GM21619 (cell line): ENCODE measurements at regions not wholly inside any gene's neighbourhood (a gene's known extent, or its start where the extent isn't known, plus 50 kb on each side); places are given as distances from the start of the nearest gene placed in this dataset.

Experiments used
- ATAC-seq: cut with Tn5 transposase; IDR thresholded peaks from one replicate; pipeline ENCODE4 v1.9.1; 2021; ENCODE audit not compliant: unreplicated experiment

DNA sequence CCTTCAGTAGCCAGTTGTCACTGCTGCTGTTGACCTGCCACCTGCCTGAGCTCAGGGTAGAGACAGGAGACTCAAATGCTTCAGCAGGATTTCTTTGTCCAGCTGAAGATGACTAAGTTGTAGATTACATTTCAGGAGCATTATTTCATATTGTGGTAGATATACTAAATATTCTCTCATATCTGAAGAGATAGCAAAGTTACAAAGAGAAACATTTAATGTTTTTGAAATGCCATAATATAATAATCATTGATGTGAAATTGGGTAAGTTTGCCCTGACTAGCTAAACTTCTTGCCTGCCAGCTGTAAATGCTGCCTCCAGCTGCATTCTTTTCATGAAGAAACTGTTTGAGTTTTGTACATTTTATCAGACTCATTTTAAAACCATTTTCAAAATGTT is 247.6 kb upstream of the CNKSR2 start:
- ATAC-seq = no peak

DNA sequence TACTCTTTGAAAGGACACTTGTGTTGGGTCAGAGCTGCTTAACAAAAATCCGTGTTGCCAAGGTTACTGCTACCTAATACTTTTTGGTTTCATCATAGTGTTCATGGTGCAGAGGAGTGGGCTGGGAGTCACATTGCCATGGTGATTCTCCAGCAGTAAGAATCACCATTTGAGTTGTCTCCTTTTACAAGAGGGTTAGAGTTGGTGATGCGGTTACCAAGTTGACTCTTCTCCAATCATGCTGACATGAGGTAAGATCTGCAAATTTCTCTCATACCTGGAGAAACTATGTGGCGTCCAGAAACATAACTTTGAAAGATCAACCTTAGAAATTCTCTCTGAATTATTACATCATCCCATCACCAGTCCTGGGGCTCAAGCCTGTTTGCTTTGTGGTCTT is 242.9 kb upstream of the CNKSR2 start:
- no peak for ATAC-seq

DNA sequence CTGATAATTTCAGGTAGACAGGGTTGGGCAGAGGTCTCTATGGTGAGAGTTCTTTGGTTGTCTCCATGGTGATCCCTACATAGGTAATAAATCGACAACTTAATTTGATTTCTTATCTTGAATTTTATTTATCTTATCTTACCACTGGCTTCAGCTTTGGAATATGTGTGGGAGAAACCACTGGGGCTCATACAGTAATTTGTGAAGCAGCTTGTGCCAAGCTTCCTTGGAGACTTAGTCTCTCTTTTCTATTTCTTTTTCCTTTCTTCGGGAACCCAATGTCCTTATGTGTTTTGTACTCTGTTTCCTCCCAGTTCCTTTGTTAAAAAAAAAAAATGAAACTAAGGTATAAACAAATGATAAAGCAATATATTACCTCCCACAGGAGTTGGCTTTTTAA is 242.4 kb upstream of the CNKSR2 start:
- no peak for ATAC-seq

DNA sequence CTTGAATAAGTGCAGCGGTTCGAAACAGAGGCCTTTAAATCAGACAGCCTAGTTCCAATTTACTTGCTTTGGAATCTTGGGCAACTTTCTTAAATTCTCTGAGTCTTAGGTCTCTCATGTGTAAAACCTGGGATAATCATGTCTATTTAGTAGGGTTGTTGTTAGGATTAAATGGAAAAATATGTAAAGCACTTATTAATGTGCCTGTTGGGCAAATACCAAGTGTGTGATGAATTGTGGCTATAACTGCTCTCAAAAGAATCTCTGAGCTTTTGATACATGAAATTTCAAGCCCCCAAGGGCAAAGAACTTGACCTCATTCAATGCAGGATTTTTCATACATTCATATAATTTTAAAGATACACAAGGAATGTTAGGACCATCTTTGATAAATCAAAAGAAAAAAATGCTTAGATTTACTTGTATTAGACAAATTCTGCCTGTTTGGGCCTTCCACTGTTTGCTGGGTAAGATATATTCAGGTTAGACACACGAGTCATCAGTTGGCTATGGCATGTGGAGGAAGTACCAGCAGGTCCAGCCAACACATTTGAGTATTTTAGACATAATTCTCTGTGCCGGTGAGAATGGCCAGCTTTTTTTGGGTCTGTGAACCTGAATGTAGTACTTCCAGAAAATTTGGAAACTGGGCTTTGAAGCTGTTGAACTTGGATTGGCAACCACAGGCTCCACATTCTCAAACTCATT is 241.4 kb upstream of the CNKSR2 start:
- ATAC-seq = no peak

DNA sequence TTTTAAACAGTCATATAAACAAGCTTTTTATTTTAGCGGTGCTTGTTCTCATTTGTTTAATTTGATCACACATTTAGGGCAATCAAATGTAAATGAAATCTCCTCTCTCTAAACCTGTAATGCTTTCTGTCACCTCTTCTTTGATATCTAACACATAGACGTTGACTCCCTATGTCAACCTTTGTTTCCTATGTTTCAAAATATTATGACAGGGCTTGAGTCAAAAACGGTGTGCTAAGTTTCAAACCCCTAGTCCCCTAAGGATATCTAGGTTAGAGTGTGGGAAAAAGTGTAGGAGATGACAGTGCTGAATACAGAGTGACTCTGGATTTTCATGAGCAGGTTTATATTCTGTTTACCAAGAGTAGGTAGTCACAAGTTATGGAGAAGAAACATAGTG is 224.0 kb upstream of the CNKSR2 start:
- ATAC-seq = no peak

DNA sequence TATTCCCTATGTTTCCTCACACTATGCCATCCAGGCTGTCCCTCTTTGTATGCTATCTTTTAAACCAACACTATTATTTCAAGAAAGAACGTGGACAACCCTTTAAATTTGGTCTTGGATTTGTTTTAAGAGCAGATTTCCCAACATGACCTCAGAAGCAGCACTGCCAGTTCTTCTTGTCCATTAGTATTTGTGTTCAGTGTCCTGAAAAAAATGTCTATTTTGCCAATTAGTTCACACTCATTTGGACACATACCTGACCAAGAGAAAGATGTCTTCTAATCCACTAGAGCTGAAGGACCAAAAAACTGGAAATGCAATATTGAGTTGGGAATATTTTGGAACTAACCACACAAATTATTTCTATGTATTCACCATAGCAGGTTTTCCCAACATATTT is 223.2 kb upstream of the CNKSR2 start:
- ATAC-seq = no peak

DNA sequence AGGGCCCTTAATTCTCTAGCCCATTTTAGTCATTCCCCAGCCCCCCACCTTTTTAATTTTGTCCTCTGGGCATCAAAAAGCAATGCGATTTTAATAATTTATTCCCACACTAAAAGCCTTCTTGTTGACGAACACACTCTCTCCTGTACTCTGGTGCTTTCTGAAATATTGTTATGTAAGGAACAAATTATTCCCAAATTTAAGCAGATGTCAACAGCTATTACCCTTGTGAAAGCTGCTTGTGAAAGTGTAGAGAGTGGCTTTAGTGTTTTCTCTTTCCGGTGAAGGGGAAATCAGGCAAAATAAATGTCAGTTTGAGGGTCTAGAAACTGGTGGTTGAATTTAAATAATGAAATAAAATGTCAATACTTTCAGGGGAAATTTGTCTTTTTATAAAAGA is 221.2 kb upstream of the CNKSR2 start:
- no peak for ATAC-seq

DNA sequence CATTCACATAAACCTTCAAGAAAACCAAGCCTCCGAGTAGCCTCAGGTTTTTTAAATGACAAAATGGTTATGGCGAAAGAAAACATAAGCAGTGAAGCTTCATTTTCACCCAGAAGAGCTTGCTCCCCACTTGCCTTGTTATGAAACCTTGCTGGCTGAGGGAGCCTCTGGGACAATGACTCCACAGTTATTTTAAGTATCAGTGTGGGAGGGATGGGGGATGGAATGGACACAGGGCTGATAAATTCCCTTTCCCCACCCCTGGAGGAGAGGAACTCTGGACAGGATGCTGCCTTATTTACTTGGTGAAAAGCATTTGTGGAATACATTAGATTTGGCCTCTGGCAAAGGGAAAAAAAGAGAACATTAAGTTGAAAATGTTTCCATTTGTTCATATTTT is 220.7 kb upstream of the CNKSR2 start:
- ATAC-seq = no peak

DNA sequence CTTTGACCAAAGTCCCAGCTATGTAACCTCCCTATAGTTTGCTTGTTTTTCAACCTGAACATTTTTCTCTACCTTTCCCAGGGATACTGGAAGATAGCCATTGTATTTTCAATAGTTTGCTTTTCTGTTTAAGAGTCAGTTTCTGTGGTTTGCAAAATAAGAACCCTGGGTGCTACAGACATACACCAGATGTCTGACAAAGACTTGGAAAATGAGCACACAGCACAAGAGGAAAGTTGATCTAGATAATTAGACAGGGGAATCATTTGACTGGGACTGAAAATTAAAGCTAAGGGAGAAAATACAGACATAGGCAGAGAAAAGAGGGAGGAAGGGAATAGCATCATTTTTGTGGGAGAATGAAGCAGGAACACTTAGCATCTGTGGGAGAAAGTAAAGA is 218.3 kb upstream of the CNKSR2 start:
- ATAC-seq = no peak

DNA sequence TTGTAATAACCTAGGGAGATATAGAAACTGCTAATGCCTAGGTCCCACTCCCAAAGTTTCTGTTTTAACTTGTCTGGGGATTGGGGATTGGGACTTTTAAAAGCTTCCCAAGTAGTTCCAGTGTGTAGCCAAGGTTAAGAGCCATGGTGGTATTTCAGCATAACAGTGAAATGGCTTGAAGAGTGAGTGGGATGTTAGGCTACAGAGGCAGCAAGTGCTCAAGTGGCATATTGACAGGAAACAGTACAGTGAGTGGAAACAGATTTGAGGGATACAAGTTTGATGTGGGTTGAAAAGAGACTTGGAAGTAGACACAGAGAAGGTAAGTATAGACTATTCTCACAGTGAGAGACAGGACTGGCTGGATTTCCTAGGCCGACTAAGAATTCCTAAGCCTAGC is 217.6 kb upstream of the CNKSR2 start:
- ATAC-seq = no peak

DNA sequence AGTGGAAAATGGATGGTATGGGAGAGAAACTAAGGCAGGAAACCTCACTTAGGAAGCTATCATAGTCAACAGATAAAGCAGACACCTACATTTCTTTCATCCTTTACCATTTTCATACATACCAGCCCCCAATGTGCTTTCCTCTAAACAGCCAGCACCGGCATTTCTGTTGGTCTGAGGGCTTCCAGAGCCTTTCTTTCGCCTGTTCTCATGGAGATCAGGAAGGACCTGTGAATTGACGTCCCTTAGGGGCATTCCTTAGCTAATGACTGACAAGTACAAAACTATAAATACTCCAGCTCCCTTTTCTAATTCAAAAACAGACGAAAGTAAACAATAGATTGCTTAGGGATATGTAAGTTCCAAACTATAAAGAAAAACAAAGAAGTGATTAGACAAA is 215.5 kb upstream of the CNKSR2 start:
- no peak for ATAC-seq

DNA sequence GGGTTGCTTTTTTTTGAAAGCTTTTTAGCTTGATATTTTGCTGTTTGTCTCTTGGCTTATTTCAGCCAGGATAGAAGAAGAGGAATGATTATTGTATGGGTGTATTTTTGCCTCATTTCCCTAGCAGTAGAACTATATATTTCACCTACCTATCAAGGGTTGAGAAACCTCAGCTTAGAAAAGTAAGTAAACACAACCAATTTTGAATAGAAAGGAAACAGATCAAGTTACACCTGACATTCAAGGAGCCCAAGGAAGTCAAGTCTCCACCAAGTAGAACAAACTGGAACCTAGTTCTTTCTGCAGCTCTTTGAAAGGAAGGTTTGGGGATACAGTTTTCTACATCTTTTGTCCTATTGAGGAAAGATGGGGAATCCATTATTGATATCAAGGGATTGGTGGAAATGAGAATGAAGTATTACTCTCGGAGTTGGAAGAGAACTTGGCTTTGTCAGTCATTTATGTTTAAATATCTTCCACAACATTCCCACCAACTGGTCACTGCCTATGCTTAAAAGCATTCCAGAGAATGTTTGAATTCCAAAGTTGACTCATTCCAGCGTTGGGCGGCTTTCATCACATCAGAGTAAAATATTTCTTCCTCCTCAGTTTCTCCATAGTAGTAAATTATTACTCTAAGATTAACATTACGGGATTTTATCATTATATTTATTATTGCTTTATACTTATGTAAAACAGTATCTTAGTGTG is 207.8 kb upstream of the CNKSR2 start:
- no peak for ATAC-seq

DNA sequence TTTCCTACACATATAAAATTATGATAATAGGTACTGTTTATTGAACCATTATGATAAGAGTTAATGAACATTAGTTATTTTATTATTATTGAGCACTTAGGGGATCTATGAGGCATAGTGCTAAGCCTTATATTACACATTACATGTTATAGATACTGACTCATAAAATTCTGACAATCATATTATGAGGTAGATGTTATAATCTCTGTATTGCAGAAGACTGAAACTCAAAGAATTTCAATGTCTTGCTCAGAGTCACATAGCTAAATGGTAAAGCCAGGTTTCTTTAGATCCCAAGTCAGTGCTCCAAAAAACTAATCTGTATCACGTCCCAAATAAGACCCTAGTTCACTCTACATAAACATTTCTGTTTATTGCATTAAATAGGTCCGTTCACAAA is 207.2 kb upstream of the CNKSR2 start:
- no peak for ATAC-seq

DNA sequence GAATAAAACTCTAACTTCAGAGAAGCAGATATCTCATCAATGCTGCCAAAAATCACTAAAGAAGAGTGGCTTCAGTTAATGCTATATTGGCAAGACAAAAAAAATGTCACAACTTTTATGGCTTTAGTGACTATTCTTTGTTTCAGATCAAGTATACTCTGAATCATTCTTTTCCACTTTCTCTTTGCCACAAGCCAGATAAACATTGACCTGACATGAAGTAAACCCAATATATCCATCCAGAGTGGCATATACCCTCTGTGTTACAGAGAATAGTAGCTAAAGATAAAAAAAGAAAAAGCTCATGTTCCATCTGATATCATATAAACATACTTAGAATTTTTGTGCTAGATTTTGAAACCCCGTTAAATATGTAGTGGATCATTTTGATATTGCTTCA is 206.7 kb upstream of the CNKSR2 start:
- no peak for ATAC-seq

DNA sequence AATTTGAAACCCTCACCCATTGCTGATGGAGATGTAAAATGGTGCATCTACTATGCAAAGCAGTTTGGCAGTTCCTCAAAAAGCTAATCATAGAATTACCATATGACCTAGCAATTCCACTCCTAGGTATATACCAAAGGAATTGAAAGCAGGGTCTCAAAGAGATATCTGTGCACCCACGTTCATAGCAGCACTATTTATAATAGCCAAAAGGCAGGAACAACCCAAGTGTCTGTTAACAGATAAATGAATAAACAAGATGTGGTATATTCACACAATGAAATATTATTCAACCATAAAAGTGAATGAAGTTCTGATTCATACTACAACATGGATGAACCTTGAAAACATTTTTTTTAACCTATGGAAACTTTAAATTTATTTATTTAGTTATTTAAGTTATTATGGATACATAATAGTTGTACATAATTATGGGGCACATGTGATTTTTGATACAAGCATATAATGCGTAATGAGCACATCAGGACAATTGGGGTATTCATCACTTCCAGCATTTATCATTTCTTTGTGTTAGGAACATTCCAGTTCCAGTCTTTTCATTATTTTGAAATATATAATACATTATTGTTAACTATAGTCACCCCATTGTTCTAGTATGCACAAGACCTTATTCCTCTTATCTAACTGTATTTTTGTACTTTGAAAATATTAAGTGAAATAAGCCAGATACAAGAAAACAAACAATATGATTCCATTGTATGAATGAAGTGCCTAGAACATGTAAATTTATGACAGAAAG is 205.6 kb upstream of the CNKSR2 start:
- no peak for ATAC-seq

DNA sequence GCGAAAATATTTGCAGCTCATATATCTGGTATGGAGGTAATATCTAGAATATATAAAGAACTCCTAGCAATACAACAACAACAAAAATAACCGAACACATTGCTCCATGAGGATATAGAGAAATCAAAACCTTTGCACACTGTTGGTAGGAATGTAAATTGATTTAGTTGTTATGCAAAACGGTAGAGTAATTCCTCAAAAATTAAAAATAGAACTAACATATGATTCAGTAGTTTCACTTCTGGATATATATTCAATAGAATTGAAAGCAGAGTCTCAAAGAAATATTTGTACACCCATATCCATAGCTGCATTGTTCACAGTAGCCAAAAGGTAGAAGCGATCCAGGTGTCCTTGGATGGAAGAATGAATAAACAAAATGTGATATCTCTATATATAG is 203.0 kb upstream of the CNKSR2 start:
- no peak for ATAC-seq

DNA sequence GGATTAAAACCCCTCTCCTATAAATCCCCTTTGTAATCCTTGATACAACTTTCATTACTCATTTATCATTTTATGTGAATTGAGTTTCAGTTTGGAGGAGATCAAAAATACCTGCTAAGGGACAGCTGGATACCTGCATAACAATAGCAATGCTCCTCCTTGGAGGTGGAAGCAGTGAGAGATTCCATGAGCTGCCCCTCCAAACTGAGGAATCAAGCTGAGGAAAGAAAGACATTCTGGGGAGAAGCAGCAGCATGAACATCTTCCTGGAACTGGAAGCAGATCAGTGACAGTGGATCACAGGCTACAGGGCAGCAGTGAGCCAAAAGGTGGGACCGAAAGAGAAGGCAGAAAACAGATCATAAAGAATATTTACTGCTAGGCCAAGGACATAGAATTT is 199.8 kb upstream of the CNKSR2 start:
- ATAC-seq = no peak

DNA sequence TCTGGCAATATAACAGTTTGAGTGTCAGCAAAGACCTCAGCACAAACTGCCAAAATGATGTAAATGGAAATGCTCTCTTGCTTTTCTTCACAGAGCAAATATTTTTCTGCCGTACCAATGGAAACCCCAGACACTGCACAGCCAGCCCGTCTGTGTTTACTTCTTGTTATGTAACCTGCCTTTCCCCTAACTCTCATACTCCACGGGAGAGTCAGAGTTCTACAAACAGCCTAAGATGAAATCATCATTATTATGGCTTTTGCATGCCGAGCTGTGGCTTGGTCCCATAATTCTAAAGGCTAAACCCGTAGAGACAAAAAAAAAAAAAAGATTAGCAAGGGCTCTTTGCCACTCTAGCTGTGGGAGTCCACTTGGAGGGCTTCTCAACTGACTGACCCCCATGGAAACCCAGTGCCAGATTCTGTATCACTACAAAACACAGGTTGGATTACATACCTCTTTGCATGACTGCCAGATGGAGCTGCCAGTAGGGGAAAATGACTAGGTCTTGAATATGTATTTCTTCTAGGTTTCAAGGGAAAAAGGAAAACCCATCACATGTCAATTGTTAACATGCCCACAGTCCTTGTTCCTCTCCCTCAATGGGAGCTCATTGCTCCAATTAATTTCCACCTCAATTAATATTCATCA is 197.2 kb upstream of the CNKSR2 start:
- ATAC-seq = no peak

DNA sequence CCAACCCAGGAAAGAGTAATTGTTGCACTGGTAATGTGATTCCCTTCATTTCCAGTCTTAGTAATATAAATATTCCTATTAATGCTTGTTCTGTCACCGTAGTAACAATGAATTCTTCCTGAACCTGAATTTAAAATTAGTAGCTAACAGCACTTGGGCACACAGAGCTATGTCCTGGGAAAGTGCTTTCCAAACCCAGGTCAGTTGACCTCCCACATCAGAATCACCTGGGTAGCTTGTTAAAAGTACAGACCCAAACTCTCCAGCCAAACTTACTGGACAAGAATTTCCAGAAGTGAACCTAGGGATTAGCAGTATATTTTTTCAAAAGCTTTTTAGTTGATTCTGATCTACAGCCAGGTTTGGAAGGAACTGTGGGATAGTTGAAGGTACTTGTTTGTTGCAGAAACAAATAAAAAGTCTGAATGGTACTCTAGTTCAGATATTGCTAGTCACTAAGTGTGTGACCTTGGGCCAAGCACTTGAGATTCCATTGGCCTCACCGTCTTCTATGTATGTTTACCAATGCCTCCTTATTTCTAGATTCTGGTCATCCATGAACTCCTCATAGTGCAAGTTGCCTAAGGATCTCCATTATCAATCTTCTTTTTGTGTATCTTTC is 192.9 kb upstream of the CNKSR2 start:
- no peak for ATAC-seq

DNA sequence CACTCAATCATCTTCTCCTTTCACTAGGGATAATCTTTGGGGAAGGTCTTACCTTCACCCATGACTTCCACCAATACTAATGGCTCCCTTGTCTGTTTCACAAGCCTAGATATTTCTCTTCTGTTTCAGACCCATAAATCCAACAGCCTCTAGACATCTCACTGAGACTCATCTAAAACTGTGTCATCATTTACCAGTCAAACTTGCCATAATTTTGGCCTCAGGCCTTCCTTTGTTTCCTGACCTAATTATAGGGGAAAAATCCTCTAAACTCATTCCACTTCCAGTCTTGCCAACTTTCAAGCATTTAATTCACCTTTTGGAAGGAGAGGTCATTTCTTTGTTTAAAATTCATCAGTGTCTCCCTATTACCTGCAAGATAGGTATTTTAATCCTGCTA is 181.0 kb upstream of the CNKSR2 start:
- no peak for ATAC-seq

DNA sequence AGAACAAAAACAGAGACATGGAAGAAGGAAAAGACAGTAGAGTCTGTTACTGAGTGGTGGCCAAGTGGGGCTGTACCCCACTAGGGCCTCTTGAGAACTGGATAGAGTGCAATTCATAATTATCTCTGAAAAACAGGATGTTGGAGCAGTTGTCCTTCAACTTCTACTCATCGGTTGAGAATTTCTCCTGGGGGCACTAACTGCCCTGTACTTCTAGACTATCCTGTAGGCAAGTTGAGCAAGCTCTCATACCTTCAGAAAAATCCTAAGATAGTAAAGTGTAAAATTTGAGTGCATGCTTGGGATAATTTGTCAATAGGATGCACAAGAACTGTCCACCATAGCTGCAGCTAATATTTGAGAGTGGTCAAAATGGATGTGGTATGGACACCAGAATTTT is 179.7 kb upstream of the CNKSR2 start:
- no peak for ATAC-seq
